ENCODE measurements at regions not wholly inside any gene's neighbourhood (a gene's known extent, or its start where the extent isn't known, plus 50 kb on each side); places are given as distances from the start of the nearest gene placed in this dataset.

- TF ChIP-seq CTCF (IDR thresholded peaks at IDR 0.05) (no peak), POLR2A (IDR thresholded peaks at IDR 0.05) (no peak)
These were observed 60.2 kb downstream of the GLUL start for GRCh38 chr1:182331387-182331786.

Measured in vagina (tissue), 2 donors.